Panc1 (cell line): ENCODE measurements at regions not wholly inside any gene's neighbourhood (a gene's known extent, or its start where the extent isn't known, plus 50 kb on each side); places are given as distances from the start of the nearest gene placed in this dataset.

ENCODE experiments used
- ATAC-seq: fragments of 200-7000 bp; cut with Tn5 transposase; 2 replicates; pipeline ENCODE4 v1.9.1; 2020; ENCODE audit warnings: mild to moderate bottlenecking, moderate library complexity
- BruUV-seq: library from RNA; stranded (reverse); fragments of 400-500 nt; replicated peaks from 2 replicates; lab custom pipeline; 2021; lab: Mats Ljungman, UMichigan
- CTCF ChIA-PET: fragments of 300-600 bp; sonication (Branson Sonifier 250); formaldehyde crosslinking; loops from one replicate; lab custom pipeline; 2022; ENCODE audit warnings: antibody characterized with exemption; lab: Charles Lee
- POLR2A ChIA-PET: fragments of 300-600 bp; sonication (Branson Sonifier 250); formaldehyde crosslinking; loops from one replicate; lab custom pipeline; 2022; ENCODE audit warnings: antibody characterized with exemption; lab: Charles Lee
- DNase-seq: peaks from one replicate; pipeline ENCODE4 v3.0.0-alpha.2; 2010; ENCODE audit warnings: low read depth, low spot score
- H3K27ac ChIP-seq: 2 replicates; pipeline ENCODE4 v1.5.1; 2011; ENCODE audit warnings: mild to moderate bottlenecking, low read length, inconsistent platforms
- H3K27me3 ChIP-seq: fragments of 200-500 bp; sonication (Bioruptor generic); 2 replicates; pipeline ENCODE4 v1.6.0; 2014; ENCODE audit warnings: low read length, inconsistent platforms; ENCODE audit not compliant: control insufficient read depth, insufficient read depth
- H3K36me3 ChIP-seq: fragments of 200-500 bp; sonication (Bioruptor generic); 2 replicates; pipeline ENCODE4 v1.5.1; 2014; ENCODE audit warnings: inconsistent platforms, mild to moderate bottlenecking, low read length, moderate library complexity; ENCODE audit not compliant: control insufficient read depth, insufficient read depth
- H3K4me1 ChIP-seq: 2 replicates; pipeline ENCODE4 v1.5.1; 2011; ENCODE audit warnings: inconsistent platforms, mild to moderate bottlenecking, low read length, moderate library complexity; ENCODE audit not compliant: control insufficient read depth, insufficient read depth
- H3K4me3 ChIP-seq, 2 experiments: 2 replicates each; pipeline ENCODE4 v1.5.1; 2011 to 2012; ENCODE audit warnings: low read depth in 2 of 2, low read length in 2 of 2, mild to moderate bottlenecking in 2 of 2, inconsistent platforms in 1 of 2, moderate library complexity in 1 of 2
- H3K9me3 ChIP-seq: fragments of 200-500 bp; sonication (Bioruptor generic); 2 replicates; pipeline ENCODE4 v1.5.1; 2014; ENCODE audit warnings: low read depth, mild to moderate bottlenecking, inconsistent platforms, low read length, moderate library complexity; ENCODE audit not compliant: control insufficient read depth, insufficient read depth
- CTCF ChIP-seq: fragments of 450-650 bp; IDR thresholded peaks from 2 replicates; pipeline ENCODE4 v1.5.1; 2017; ENCODE audit warnings: mild to moderate bottlenecking
- POLR2AphosphoS5 ChIP-seq: IDR thresholded peaks from 2 replicates; pipeline ENCODE4 v1.6.1; 2012; ENCODE audit warnings: mild to moderate bottlenecking, low read depth, low read length, moderate library complexity
- REST ChIP-seq, 2 experiments: IDR thresholded peaks; 2 replicates each; pipeline ENCODE4 v1.6.1; 2011 to 2012; ENCODE audit warnings: low read depth in 2 of 2, control low read depth in 1 of 2, low read length in 1 of 2, mild to moderate bottlenecking in 1 of 2, moderate library complexity in 1 of 2; ENCODE audit not compliant: insufficient read depth in 1 of 2
- SIN3A ChIP-seq: IDR thresholded peaks from 2 replicates; pipeline ENCODE4 v1.6.1; 2012; ENCODE audit warnings: low read depth, mild to moderate bottlenecking, low read length, moderate library complexity, borderline replicate concordance; ENCODE audit not compliant: insufficient read depth
- TCF7L2 ChIP-seq: IDR thresholded peaks from 2 replicates; pipeline ENCODE4 v1.6.1; 2011; ENCODE audit warnings: mild to moderate bottlenecking, low read depth, low read length, inconsistent platforms
- in situ Hi-C: cut with HindIII; loops from 2 replicates; pipeline ENCODE4 v1.10.0; 2016; ENCODE audit warnings: low sequenced_read_pairs, low pct_unique_long_range_greater_than_20kb
- intact Hi-C: fragments of 100-400 bp; cut with micrococcal nuclease; formaldehyde crosslinking; loops from one replicate; pipeline ENCODE4 v1.10.0; 2022; ENCODE audit not compliant: unreplicated experiment

GRCh38 chr3:61442696-61443095 lies 118.7 kb upstream of the PTPRG start:
- no peaks in the 10 kb centered on the region for H3K36me3 ChIP-seq
- ChIA-PET CTCF (no interaction called here), POLR2A (no interaction called here)
- no peaks in the 10 kb centered on the region for H3K27me3 ChIP-seq
- DNase-seq, result no peak
- no TSS peak for BruUV-seq
- no peak for ATAC-seq
- in situ Hi-C loops (no loop called here), intact Hi-C loops (no loop called here)
- no peak overlapping the region for H3K27ac ChIP-seq
- no peak for TF ChIP-seq CTCF
- TF ChIP-seq REST (IDR thresholded peaks at IDR 0.05; ENCODE audit: insufficient read depth in 1 of 2, low read depth in 2 of 2, low read length in 1 of 2), result no peak
- TF ChIP-seq POLR2AphosphoS5, result no peak
- no peak for TF ChIP-seq SIN3A
- no peak for TF ChIP-seq TCF7L2
- H3K4me3 ChIP-seq, result no peak overlapping the region
- H3K9me3 ChIP-seq, result no peaks in the 10 kb centered on the region
- no peaks in the 10 kb centered on the region for H3K4me1 ChIP-seq

GRCh38 chr3:61443886-61444285 lies 117.5 kb upstream of the PTPRG start:
- Histone ChIP-seq H3K36me3 (no peaks in the 10 kb centered on the region), H3K4me3 (no peak overlapping the region), H3K9me3 (no peaks in the 10 kb centered on the region), H3K4me1 (no peaks in the 10 kb centered on the region), H3K27me3 (no peaks in the 10 kb centered on the region), H3K27ac (no peak overlapping the region)
- ATAC-seq, result no peak
- no peak for TF ChIP-seq SIN3A
- no peak for TF ChIP-seq CTCF
- TF ChIP-seq POLR2AphosphoS5, result no peak
- no peak for TF ChIP-seq REST (IDR thresholded peaks at IDR 0.05; ENCODE audit: insufficient read depth in 1 of 2, low read depth in 2 of 2, low read length in 1 of 2)
- no peak for TF ChIP-seq TCF7L2
- ChIA-PET CTCF (no interaction called here), POLR2A (no interaction called here)
- DNase-seq, result no peak
- no TSS peak for BruUV-seq
- in situ Hi-C loops, result no loop called here
- intact Hi-C loops, result no loop called here
